Colon (tissue), 2 donors: ENCODE measurements at regions not wholly inside any gene's neighbourhood (a gene's known extent, or its start where the extent isn't known, plus 50 kb on each side); places are given as distances from the start of the nearest gene placed in this dataset.

Experiments used
- FAIRE-seq: peaks from 2 replicates; lab custom pipeline; 2012; peaks lifted over from hg19 to GRCh38; lab: Jason Lieb, UNC
- donor health status: control.
- donor health status: control.

DNA sequence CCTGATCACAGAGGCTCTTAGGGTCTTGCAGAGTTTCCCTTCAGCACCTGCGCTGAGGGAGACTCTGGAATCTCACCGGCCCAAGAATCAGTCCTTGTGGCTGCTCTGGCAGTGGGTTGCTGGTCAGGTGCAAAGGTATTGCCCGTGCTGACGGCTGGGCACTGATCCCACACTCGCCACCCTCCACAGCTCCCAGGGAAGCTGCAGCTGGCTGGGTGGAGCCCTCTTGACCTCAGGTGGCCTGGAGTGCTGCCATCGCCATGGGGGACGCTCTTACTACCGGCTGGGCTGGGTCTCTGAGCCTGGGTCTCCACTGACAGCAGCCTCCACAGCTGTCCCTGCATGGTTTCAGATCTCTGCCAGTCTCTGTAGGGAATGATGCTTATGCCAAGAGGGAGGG lies 52.6 kb upstream of the EPHB3 start:
- no peak for FAIRE-seq

DNA sequence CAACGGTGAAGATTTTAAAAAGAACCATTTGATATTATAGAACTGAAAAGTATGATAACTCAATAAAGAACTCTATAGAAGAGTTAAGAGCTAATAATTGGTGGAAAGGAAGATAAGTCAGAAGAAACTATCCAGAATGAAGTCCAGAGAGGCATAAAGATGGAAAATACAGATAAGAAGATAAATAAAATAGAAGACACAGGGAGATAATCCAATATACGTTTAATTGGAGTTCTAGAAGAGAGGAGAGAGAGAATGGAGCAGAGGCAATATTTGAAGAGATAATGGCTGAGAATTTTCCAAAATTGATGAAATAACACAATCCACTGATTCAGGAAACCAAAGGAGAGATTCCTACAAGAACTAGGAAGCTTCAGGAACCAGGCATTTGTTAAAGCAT lies 49.8 kb upstream of the EPHB3 start:
- FAIRE-seq, result no peak
